Kidney (tissue), 13 donors: ENCODE measurements at regions not wholly inside any gene's neighbourhood (a gene's known extent, or its start where the extent isn't known, plus 50 kb on each side); places are given as distances from the start of the nearest gene placed in this dataset.

ENCODE experiments used
- DNase-seq, 5 donors: peaks; one replicate each; pipeline ENCODE4 v3.0.0-alpha.2; 2013 to 2020
- FAIRE-seq: peaks from 2 replicates; lab custom pipeline; 2012; peaks lifted over from hg19 to GRCh38; lab: Jason Lieb, UNC
- H3K27ac ChIP-seq, 2 donors: one replicate each; pipeline ENCODE4 v1.7.0; 2013; ENCODE audit warnings: low read depth in 2 of 2, low read length in 2 of 2, inconsistent platforms in 1 of 2
- H3K27me3 ChIP-seq: one replicate; pipeline ENCODE4 v1.7.1; 2013; ENCODE audit warnings: low read length, inconsistent platforms; ENCODE audit not compliant: control insufficient read depth, insufficient read depth
- H3K36me3 ChIP-seq, 3 donors: one replicate each; pipeline versions ENCODE4 v1.7.0 to v1.7.1; 2013; ENCODE audit warnings: low read length in 3 of 3, control low read depth in 1 of 3, inconsistent platforms in 1 of 3; ENCODE audit not compliant: insufficient read depth in 3 of 3, control insufficient read depth in 2 of 3
- H3K4me1 ChIP-seq, 3 donors: one replicate each; pipeline versions ENCODE4 v1.7.0 to v1.7.1; 2013; ENCODE audit warnings: low read length in 3 of 3, inconsistent platforms in 1 of 3, low read depth in 1 of 3; ENCODE audit not compliant: control insufficient read depth in 2 of 3, insufficient read depth in 2 of 3
- H3K4me3 ChIP-seq, 3 donors: one replicate each; pipeline versions ENCODE4 v1.7.0 to v1.8.1; 2013; ENCODE audit warnings: low read length in 3 of 3, control low read depth in 1 of 3, inconsistent platforms in 1 of 3
- H3K9ac ChIP-seq, 3 donors: one replicate each; pipeline versions ENCODE4 v1.7.0 to v1.7.1; 2013; ENCODE audit warnings: low read length in 3 of 3, control low read depth in 1 of 3, inconsistent platforms in 1 of 3
- H3K9me3 ChIP-seq, 3 donors: one replicate each; pipeline versions ENCODE4 v1.7.0 to v1.7.1; 2013; ENCODE audit warnings: low read length in 3 of 3, control low read depth in 1 of 3, inconsistent platforms in 1 of 3; ENCODE audit not compliant: control insufficient read depth in 2 of 3, insufficient read depth in 1 of 3
- intact Hi-C: fragments of 100-400 bp; cut with DNase I; formaldehyde crosslinking; loops from one replicate; pipeline ENCODE4 v1.11.1; 2022
- TF ChIP-seq, protein P1 (sequence below): IDR thresholded peaks from 3 replicates; pipeline ENCODE4 v1.5.1; 2012; ENCODE audit warnings: mild to moderate bottlenecking, moderate library complexity, borderline replicate concordance; ENCODE audit not compliant: insufficient read depth; ENCODE audit errors: extremely low read depth
- donor health status: control.
- donor health status: control.
- donor health status: control.
- donor health status: control.
- donor health status: control.
- donor health status: DM: yes; HTN: yes; CAD: no.
- donor health status: Normal renal cell carcinoma (clear cell type).

- Histone ChIP-seq H3K9me3 (no peaks in the 10 kb centered on the region), H3K4me3 (no peak overlapping the region), H3K9ac (no peak overlapping the region), H3K36me3 (no peaks in the 10 kb centered on the region), H3K4me1 (peaks cover 4 to 9% (median 5%) of the 10 kb centered on the region in 3 donors), H3K27me3 (no peaks in the 10 kb centered on the region), H3K27ac (no peak overlapping the region)
- no peak for FAIRE-seq
- intact Hi-C loops: no loop called here
- TF ChIP-seq, protein P1, sequence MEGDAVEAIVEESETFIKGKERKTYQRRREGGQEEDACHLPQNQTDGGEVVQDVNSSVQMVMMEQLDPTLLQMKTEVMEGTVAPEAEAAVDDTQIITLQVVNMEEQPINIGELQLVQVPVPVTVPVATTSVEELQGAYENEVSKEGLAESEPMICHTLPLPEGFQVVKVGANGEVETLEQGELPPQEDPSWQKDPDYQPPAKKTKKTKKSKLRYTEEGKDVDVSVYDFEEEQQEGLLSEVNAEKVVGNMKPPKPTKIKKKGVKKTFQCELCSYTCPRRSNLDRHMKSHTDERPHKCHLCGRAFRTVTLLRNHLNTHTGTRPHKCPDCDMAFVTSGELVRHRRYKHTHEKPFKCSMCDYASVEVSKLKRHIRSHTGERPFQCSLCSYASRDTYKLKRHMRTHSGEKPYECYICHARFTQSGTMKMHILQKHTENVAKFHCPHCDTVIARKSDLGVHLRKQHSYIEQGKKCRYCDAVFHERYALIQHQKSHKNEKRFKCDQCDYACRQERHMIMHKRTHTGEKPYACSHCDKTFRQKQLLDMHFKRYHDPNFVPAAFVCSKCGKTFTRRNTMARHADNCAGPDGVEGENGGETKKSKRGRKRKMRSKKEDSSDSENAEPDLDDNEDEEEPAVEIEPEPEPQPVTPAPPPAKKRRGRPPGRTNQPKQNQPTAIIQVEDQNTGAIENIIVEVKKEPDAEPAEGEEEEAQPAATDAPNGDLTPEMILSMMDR: no peak
- no peak for DNase-seq
Measured at GRCh38 chr12:115657081-115658013, 620.1 kb downstream of the MED13L start.

GRCh38 chr12:115650026-115650425, 627.5 kb downstream of the MED13L start:
- Histone ChIP-seq H3K36me3 (no peaks in the 10 kb centered on the region), H3K9ac (no peak overlapping the region), H3K9me3 (no peaks in the 10 kb centered on the region), H3K4me3 (no peak overlapping the region), H3K27me3 (no peaks in the 10 kb centered on the region), H3K27ac (no peak overlapping the region), H3K4me1 (no peaks in the 10 kb centered on the region)
- DNase-seq (peak in 2 of 5 donors; percentile 17 to 24), FAIRE-seq (no peak)
- intact Hi-C loops: no loop called here
- TF ChIP-seq, protein P1: no peak

DNA sequence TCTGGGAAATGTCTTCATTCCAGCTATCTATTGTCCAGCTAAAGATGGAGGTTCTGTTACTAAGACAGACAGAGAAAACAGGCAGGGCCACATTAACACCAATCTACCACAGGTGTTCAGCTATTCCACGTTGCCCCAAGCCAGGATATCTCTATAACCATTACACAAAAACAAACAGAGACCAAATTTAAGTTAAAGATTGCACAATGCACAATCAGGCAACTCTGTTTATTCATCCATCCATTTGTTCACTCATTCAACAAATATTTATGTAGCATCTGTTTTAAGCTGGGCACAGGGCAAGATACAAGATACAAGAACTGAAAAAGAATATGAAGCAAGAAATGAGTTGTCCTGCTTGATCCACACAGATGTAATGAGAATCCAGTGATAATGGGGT, 629.0 kb downstream of the MED13L start:
- Histone ChIP-seq H3K36me3 (no peaks in the 10 kb centered on the region), H3K4me1 (no peaks in the 10 kb centered on the region), H3K27ac (no peak overlapping the region), H3K4me3 (no peak overlapping the region), H3K9ac (no peak overlapping the region), H3K27me3 (no peaks in the 10 kb centered on the region), H3K9me3 (no peaks in the 10 kb centered on the region)
- intact Hi-C loops: no loop called here
- TF ChIP-seq, protein P1: no peak
- DNase-seq (no peak), FAIRE-seq (no peak)
